ENCODE measurements at regions not wholly inside any gene's neighbourhood (a gene's known extent, or its start where the extent isn't known, plus 50 kb on each side); places are given as distances from the start of the nearest gene placed in this dataset.

DNA sequence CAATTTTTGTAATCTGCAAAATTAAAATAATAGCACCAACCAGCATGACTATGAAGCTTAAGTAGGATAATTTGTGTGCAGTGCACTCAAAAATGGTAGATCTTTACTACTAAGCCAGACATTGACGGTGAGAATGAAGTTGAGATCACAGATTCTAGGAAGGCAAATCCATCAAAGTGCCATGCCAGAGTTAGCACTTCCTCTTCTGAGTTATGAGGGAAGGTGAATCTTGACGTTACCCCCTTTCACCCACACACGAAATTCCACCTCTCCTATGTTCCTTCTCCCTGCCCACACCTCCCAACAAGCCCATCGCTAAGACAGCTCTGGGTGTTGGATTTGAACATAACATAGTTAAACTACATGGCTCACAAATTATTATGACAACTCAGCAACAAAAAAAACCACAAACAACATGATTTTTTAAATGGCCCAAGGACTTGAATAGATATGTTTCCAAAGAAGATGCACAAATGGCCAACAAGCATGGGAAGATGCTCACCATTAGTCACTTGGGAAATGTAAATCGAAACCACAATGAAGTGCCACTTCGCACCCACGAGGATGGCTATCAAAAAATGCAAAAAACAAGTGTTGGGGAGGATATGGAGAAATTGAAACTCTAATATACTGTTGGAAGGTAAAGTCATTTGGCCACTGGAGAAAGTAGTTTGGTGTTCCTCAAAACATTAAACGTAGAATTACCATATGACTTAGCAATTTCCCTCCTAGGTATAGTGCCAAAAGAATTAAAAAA is 119.3 kb upstream of the RAP1B start:
- TF ChIP-seq POLR2AphosphoS5 (IDR thresholded peaks at IDR 0.05; ENCODE audit: low read depth, low read length) (no peak), TAF1 (IDR thresholded peaks at IDR 0.05; ENCODE audit: borderline replicate concordance, low read depth, low read length) (no peak)

Data from GM12892 (cell line).